ENCODE measurements at regions not wholly inside any gene's neighbourhood (a gene's known extent, or its start where the extent isn't known, plus 50 kb on each side); places are given as distances from the start of the nearest gene placed in this dataset.

DNA sequence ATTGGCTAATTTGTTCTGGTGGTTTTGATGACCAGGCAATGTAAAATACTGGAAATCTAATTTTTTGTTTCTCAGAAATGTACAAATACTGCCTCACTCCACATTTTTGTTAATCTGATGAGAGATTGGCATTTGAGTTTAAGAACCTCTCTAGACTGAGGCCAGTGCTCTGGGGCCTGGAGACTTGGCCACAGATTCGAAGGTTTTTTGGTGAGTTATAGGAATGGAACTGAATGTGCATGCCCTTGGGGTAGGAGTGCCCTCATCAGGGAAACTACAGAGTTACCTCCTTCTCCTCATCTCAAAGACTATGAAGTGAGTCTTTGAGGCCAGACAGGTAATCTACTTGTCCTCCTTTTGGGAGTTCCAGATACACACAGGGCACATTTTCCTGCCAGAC lies 347.9 kb downstream of the LTN1 start:
- DNase-seq (ENCODE audit: low spot score): no peak

DNA sequence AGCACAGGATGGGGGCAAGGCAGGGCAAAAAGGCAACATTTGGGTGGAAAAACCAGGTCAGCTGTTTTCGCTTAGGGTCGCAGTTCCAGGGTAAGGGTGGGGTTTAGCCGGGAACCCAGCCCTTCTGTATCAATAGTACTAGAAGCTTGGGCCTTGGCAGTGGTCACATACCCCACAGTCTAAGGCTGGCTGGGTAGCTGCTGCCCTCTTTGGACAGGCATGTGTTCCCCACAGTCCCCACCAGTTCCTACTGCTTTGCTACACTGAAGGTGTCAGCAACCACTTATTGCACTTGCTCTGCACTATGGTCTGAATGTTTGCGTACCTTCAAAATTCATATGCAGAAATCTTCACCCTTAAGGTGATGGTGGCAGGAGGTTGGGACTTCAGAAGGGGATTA lies 349.8 kb downstream of the LTN1 start:
- no peak for DNase-seq (ENCODE audit: low spot score)

DNA sequence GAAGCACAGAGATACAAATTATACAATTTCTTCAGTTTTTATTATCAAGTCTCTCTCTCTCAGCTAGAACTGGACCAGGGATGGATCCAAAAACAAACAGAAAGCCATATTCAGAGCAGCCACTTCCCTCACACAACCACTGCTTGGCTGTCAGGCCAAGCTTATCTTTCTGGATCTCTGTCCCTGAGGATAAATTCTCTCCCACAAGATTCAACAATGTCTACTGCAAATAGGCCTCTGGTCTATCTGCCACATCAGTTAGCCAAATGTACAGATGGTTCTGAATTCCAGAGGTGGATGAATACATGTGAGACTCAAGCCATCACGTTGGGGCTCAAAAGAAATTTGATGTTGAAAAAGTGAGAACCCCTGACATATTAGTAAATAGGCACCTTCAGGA lies 350.9 kb downstream of the LTN1 start:
- no peak for DNase-seq (ENCODE audit: low spot score)

DNA sequence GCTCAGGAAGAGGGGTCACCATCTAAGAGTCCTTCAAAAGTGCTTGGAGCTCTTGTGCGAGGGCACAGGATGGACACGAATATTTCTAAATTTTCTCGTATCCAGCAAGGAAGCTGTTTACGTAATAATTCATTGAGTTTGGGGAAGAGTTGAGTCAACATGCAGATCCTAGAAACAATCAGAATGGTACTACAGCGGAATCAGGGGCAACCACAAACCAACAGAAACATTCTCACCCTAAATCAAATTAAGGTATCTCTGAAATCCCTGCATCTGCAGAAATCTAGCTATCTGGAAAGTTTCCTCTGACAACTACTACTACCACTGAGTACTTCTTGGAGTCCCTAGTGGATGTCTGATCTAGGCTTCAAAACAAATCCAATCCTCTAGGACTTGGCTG lies 352.4 kb downstream of the LTN1 start:
- no peak for DNase-seq (ENCODE audit: low spot score)

DNA sequence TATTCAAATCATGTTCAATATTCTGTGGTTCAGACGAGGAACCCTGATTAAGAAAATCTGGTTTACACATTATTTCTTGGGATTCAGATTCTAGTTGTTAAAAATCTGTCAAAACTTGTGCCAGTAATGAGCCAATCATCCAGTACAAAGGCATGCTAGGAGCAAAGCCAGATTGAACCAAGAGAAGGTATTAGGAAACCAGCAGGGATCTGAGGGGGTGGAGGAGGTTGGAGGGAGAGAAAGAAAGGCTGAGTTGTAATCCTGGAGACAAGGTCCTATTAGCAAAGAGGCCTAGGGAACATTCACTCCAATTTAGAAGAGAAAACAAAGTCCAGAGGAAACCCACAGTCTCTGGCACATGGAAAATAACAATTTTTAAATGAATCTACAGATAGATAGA lies 352.9 kb downstream of the LTN1 start:
- no peak for DNase-seq (ENCODE audit: low spot score)

DNA sequence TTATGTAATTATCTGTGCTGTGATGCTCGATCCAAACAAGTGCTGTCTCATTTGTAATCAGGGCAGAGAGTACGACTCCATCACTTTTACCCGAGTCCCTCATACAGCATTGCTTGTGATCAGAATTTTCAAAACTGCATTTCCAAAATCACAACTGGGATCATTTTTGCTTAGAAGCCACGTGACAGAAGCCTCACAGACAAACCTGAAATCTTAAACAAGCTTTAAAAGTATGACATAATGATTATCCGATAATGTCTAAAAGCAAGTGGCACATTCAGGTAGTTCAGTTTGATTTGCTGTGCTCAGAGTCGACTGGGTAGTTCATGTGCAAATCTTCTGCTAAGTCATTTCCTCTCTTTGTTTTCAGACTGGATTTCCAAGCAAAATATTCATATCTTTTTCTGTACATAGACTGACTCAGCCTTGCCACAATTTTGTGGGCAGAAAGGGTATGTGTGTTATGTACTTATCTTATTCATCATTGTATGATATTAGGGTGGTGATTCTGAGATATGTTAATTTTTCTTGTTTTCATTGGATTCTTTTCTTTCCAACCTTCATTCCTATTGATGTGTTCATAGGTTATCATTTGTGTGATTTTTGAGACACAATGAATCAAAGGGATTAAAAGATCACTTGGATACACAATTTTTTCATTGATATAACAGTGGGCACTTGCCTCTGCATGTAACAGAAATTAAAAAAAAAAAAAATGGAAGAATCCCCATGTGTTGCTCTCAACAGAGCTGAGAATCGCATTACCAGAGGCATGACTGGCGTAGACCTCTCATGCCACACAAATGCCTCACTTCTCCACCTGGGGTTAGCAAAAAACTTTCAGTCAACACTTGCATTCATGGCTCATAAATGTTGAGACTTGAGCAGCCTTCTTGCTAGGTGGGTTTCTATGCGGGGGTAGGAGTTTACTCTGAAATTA lies 355.7 kb downstream of the LTN1 start:
- DNase-seq (ENCODE audit: low spot score): no peak

DNA sequence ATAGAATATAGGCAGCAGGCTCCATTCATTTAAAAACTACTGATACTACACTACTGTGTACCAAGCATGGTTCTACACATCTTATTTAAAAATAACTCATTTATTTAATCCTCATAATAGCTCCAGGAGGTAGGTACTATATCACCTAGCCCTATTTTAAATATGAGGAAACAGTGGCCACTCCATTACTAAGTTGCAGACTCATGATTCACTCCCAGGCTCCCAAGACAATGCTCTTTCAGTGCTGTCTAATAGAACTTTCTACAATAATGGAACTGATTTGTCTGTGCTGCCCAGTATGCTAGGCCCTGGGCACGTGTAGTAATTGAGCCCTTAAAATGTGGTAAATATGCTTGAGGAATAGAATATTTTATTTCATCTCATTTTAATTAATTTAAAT lies 357.1 kb downstream of the LTN1 start:
- no peak for DNase-seq (ENCODE audit: low spot score)

DNA sequence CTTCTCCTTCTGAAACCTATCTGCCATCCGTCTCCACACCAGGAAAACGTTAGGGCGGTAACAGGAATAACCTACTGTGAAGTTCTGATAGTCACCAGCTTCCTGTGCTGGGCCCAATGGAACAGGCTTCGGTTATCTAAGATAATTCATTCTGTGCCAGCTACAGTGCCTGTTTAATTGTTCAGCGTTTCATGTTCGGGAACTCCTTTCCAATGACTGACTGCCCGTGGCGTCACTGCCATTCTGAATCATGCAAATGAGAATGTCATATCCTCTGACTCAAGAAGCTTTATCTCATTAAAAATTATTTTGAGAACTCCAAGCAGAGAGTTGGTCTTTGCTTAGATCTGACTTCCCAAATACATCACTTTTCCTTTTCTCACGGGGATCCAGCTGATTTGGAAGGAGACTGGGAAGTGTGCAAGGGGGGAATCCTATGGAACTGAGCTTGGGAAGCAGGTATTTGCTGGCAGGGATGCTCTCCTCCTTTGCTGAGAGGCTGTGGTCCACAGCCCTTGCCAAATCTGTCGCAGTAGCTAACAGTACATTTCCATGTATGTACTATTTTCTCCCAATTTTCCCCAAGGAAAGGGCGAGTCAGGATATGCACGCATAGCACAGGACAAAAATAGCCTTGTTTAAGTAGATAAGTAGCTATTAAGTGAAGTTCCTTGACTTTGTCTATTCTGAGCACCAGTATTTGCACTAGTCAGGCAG lies 358.7 kb downstream of the LTN1 start:
- no peak for DNase-seq (ENCODE audit: low spot score)

DNA sequence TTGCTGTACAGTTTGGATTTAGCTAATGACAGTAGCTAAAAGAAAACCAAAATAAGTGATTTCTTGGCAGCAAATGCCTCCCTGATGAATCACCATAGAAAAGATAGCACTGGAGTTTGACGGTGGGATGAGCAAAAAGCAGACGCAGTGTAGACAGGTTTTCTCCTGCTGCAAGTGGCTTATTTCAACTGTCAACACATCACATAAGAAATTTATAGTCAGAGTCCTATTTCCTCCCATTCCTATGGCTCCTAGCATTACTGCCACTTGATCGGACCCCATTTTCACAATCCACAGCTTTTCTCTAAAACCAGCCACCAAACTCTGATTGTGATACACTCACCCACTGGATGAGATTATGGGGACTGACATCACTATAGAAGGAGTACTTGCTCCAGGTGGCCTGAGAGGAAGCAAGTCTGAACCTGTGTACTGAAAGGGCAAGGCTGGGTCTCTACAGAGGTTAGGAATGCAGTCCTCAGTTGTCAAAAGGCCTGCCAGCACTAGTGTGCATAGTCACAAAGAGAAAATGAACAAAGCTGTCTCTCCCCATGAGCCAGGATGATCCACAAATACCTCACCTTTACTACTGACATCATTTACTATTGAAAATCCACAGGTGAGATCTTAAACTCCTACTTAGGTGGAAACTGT lies 359.8 kb downstream of the LTN1 start:
- DNase-seq (ENCODE audit: low spot score): no peak

DNA sequence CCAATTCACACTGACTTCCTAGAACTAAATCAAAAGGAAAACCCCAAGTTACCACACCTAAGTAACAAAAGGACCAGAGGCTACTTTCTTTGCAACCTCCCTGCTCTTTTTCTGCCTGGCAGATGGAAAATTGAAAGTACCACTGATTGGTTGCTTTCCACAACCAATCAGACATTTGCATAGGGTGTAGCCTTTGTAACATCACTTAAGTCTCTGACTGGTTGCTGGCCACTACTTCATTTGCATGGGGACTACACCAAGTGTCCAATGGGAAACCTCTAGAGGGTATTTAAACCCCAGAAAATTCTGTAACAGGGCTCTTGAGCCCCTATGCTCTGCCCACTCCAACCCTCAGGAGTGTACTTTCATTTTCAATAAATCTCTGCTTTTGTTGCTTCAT lies 365.0 kb downstream of the LTN1 start:
- DNase-seq (ENCODE audit: low spot score): peak; percentile 3

DNA sequence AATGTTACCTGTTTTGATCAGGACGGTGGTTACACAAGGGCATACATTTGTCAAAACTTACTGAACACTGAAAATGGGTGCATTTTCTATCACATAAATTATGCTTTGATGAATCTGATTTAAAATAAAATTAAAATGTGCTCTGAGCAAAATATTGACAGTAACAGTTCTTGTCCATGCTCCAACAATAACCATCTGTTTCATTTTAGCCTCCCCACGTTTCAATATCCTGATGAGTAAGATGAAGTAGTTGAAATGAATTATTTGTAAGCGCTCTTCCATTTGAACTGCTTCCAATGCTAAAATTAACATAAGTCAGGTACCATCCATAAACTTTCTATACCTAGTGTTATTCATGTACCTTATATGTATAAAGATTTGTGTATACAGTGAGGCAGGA lies 365.4 kb downstream of the LTN1 start:
- DNase-seq (ENCODE audit: low spot score): no peak

DNA sequence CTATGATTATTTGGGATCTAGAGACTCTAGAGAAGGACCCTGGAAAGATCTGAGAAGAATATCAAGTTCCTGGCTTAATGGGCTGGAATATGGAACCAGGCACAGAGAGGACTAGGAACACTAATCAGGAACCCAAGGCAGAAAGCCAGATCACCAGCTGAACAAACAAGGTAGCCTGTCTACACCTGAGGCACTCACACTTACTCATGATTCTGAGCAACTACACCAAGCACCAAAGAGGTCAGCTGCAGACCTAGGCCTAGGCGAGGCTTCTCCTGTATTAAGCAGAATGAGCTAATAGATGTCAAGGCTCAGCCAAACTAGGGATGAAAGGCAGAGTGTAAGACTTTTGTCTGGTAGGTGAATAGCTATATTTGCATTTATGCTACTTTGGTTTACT lies 368.1 kb downstream of the LTN1 start:
- DNase-seq (ENCODE audit: low spot score): no peak

DNA sequence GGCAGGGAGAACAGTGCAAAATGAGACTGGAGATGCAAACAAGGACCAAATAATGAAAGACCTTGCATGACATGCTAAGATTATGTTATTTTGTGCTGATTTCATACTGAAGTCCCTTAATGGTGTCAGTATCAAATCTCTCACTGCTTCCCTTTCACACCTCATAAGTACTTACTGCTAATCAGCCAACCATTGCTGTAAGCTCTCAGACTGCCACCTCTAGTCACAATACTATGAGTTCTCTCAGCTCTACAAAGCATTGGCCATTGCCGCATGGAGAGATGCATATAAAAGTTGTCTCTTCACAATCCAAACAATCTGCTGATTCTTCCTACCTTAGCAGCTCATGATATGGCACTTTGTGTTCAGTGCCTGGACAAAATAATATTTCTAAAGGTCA lies 375.4 kb downstream of the LTN1 start:
- no peak for DNase-seq (ENCODE audit: low spot score)

DNA sequence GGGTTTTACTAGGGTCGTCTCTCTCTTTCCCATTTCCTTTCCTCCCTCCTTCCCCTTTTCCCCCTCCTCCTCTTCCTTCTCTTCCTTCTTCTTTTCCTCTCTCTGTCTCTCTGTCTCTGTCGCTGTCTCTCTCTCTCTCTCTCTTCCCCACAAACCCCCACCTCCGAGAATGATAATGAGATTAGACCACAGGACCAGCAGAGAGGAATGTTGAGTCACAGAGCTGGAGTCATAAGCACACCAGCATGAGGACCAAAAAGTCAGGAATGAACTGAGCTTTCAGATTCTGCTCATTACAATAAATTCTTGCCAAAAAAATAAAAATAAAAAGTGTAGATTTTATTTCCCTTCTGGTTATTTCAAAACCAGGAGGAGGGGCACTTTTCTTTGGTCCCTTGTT lies 377.4 kb downstream of the LTN1 start:
- no peak for DNase-seq (ENCODE audit: low spot score)

DNA sequence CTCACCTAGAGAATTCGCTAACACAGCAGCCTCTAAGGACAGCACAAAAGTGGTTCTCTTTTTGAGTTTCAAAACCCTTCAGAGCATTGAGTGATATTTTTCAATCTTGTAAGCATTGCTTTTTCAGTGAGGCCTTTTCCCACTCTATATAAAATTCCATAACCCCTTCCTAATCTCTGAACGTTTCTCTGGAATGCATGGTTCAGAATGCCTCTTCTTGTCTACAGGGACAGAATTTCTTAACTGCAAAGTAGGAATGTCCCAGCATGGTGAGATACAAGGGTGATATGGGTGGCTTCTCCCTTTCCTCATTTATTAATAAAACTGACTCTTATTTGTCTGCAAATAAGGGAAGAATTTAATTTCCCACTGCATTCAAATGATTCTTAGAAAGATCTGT lies 377.9 kb downstream of the LTN1 start:
- no peak for DNase-seq (ENCODE audit: low spot score)

DNA sequence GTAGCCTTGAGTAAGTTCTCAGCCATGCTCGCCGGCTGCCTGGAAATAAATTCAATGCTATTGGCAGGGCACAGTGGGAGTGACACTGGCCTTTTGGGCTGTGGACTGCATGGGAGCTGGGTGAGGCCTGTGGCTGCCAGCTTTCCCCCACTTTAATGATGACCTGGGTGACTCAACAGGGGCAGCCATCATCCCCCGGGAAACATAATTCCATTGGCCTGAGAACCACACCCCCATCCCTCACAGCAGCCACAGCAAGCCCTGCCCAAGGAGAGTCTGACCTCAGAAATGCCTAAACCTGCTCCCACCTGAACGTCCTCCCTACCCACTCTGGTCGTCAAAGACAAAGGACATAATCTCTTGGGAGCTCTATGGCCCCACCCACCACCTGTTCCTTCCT lies 384.0 kb downstream of the LTN1 start:
- DNase-seq (ENCODE audit: low spot score): no peak

DNA sequence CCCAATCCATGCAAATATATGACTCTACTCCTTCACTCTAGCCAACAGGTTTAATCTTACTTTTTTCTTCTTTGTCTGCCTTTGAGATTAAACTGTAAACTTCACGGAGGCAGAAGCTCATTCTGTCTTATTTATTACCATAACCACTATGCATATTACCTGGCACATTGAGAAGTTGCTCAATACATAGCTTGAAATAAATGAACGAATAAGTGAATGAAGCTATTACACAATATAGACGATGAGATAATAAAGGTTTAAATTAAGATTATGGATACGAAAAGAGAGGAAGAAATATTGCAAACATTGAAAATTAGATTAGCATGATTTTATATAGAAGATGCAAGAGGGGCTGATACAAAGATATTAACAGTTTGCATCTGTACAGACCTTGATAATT lies 385.1 kb downstream of the LTN1 start:
- no peak for DNase-seq (ENCODE audit: low spot score)

DNA sequence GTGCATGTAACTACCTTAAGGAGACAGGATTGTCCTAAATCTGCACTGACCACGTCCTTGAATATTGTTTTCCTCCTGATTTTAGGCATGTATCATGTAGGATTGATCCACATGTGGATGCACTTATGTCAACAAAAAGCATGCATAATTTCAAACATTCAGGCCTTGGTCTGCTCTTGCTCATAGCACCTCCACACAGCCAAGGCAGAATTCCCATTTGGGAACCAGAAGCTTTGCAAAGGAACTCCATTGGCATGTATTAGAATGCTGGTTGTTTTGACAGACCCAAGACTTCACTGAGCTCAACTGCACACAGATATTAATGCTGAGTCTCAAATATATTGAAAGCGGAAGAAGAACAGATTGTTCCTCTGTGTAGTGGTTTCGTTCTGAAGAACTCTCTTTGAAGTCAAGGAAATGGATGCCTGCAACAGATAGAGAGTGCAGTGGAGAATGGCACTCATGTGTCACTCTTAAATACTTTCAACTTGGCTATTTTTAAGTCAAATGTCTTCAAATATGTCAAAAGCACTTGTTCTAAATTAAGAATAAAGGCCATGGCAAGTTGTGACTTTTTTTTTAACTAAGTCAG lies 387.6 kb downstream of the LTN1 start:
- peak; percentile 85 for DNase-seq (ENCODE audit: low spot score)

DNA sequence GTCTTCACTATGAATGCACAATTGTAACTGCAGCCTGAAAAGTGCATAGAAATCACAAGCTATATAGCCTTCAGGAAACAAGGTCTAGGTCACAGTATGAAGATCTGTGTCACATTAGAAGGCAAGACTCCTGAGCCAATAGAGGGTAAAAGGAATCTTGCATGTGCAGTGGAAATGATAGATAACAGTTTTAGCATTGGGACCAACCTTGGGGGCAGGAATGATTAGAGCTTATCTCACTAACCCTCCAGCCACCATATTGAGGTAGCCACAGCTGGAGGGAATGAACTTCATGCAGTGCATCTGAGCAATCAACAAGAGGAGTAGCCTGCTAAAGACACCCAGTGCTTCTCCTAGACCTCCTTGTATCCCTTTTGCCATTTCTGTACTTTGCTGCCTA lies 390.1 kb downstream of the LTN1 start:
- DNase-seq (ENCODE audit: low spot score): no peak

DNA sequence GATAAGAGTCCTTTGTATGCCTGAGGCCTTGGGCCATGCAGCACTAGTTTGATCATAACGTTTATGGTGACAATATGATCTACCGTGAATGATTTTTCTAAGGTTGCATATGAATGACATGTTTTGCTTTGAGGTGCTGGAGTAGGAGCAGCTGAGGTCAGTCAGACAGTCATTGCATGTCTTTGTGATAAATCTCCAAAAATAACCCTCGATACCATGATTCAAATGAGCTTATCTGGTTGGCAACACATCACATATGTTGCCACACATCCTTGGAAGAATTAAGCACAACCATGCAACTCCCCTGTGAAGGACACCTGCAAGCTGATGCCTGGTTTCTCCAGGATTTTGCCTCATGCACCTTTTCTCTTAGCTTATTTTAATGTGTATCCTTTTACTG lies 394.5 kb downstream of the LTN1 start:
- DNase-seq (ENCODE audit: low spot score): no peak

DNA sequence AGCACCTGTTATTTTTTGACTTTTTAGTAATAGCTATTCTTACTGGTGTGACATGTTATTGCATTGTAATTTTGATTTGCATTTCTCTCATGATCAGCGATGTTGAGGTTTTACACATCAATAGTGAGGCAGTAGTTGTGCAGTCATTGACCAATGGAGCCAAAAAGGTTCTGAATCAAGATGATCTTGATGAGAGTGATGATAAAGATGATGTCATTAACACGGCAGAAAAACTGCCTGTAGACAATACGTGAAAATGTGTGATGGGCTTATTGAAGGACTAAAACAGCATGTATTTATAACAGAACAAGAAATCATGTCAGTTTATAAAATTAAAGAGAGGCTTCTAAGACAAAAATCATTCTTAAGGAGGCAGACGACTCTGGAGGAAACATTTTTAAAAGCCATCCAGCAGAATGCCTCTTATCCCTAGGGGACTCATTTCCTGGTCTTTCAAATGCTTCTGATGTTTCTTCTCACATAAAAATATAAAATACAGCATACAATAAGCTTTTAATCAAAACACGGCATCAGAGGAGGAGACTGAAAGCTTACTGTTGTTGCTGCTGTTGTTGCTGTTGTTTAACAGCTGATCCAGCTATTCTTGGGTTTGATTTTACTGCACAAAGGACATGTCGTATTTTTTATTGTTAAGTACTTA lies 400.3 kb downstream of the LTN1 start:
- DNase-seq (ENCODE audit: low spot score): no peak

DNA sequence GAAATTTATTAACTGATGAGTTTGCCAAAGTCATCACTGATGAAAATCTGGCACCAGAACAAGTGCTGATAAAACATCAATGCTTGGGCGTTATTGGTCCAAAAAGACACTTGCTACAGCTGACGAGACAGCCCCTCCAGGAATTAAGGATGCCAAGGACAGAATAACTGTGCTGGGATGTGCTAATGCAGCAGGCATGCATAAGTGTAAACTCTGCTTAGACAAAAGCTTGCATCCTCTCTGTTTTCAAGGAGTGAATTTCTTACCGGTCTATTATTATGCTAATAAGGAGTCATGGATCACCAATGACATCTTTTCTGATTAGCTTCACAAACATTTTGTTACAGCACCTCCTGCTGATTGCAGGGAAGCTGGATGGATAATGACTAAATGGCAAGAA lies 402.0 kb downstream of the LTN1 start:
- DNase-seq (ENCODE audit: low spot score): no peak
